ENCODE measurements at regions not wholly inside any gene's neighbourhood (a gene's known extent, or its start where the extent isn't known, plus 50 kb on each side); places are given as distances from the start of the nearest gene placed in this dataset.

GRCh38 chr10:124176349-124177179 lies 83.2 kb upstream of the CHST15 start:
- TF ChIP-seq CTCF (IDR thresholded peaks at IDR 0.05) = no peak
- TF ChIP-seq POLR2A (IDR thresholded peaks at IDR 0.05) = no peak
